HG03469 (cell line): ENCODE measurements at regions not wholly inside any gene's neighbourhood (a gene's known extent, or its start where the extent isn't known, plus 50 kb on each side); places are given as distances from the start of the nearest gene placed in this dataset.
"Not testable (repeated sequence)": the region's sequence is repeated elsewhere in the genome, so short reads cannot be mapped to it uniquely, and the experiment has no call there.

Source experiments
- ATAC-seq: cut with Tn5 transposase; IDR thresholded peaks from one replicate; pipeline ENCODE4 v1.9.1; 2021; ENCODE audit warnings: mild to moderate bottlenecking, moderate library complexity, moderate number of reproducible peaks; ENCODE audit not compliant: unreplicated experiment

DNA sequence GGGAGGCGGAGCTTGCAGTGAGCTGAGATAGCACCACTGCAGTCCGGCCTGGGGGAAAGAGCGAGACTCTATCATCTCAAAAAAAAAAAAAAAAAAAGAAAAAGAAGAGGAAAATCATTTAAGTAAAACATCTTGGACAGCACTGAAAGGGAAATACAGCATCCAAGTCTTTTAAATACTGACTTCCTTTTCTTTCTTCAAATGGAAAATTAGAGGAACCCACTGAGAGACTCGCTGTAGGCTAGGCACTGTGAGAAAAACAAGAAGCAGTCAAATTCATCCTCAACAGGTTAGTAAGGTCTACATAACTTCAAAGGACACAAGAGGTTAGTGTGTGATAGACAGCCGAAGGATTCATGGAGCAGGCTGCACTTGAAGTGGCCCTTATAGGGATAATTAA, 243.7 kb downstream of the BLID start:
- no peak for ATAC-seq

DNA sequence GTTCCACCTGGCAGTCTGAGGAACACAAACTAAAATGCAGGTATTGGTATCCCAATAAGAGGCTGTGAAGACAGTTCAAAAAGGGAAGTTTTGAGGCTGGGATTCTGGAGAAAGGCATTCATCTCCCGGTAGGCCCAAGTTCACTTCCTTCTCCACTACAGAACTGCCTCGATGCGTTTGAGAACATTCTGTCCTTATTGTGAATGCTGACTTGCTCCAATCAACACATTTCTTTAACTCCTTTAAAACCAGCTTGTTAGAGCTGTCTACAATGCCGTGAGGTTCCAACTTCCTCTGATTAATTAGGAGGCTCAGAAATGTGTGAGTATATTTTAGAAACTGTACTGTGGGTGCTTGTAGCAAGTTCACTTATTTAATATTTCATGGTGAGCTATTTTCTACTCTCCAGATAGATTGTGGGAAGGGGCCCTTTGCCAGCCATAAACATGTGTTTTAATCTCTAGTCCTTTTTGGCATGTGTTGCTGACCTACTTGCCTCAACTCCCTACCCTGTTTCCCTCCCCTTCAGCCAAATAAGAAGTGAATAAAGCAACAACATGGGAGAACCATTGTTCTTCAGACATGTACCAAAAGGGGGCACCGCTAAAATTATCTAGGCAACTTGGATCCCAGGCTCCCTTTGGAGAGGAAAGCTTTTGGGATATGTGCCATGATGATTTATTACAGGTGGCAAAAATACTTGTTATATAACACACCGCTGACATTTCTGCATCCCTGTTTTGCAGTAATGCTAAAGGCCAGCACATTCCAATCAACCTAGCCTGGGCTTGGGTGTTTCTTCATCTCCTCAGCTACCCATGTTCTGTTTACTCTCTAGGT, 245.6 kb downstream of the BLID start:
- no peak for ATAC-seq

DNA sequence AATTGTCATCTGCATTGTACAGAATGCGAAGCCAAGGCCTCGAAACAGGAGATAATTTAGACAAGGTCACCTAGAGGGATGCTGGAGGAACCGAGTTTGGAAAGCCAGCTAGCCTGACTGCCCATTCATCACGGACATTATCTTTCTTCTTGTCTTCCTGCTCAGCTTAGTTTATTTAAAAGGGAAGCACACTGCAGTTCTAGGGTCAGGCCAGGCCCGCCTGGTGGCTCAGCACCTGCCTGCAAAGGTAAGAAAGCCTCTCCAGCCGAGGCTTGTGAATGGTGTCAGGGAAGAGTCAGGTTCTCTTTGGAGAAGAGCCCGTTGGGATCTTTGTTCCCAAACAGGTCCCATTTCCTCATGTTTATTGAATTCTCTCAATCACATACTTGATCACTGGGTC, 246.5 kb downstream of the BLID start:
- no peak for ATAC-seq

DNA sequence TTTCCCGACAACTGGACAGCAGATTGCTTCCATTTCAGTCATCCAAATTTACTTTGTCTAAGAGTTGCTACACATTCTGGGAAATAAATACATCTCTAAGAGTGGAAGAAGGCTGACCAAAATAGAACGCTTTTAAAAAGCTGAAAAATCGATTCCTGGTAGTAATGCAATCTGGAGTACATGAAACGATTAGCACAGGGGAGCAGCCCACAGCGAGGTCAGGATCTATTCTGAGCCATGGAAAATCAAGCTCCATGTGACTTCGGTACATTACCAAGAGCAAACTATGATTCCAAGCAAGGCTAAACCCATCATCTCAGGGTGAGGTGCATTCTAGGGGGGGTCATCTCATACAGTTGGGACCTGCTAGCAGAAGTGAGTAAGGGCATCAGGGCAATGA, 249.3 kb downstream of the BLID start:
- ATAC-seq, result no peak

DNA sequence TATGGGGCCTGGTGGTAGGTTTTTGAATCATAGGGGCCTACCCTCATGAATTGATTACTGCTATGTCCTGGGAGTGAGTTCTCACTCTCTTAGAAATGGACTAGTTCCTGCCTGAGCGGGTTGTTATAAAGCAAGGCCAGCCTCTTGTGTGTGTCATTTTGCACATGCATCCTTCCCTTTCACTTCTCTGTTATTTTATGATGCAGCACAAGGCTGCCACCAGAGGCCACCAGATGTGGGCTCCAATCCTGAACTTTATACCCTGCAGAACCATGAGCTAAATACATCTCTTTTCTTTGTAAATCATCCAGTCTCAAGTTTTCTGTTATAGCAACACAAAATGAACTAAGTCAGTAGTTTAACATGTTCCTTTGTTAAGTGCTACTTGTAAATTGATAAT, 251.4 kb downstream of the BLID start:
- no peak for ATAC-seq

DNA sequence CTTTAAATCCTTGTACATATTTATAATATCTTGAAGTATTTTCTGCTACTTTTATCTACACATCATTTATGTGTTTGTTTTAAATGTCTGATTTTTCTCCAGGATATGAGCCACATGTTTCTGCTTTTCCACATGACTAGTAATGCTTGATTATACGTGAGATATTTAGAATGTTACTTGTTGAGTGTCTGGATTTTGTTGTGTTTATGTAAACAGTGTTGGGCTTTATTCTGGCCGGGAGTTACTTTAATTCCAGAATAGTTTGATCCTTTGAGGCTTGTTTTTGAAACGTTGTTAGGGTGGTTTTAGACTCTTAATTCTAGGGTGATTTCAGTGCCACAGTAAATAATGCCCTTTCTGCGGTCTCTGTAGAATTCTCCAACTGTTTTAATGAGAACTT, 252.9 kb downstream of the BLID start:
- ATAC-seq, result no peak

DNA sequence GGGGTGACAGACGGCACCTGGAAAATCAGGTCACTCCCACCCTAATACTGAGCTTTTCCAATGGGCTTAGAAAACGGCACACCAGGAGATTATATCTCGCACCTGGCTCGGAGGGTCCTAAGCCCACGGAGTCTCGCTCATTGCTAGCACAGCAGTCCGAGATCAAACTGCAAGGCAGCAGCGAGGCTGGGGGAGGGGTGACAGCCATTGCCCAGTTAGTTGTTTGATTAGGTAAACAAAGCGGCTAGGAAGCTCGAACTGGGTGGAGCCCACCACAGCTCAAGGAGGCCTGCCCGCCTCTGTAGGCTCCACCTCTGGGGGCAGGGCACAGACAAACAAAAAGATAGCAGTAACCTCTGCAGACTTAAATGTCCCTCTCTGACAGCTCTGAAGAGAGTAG, 260.9 kb downstream of the BLID start:
- not testable (repeated sequence) for ATAC-seq

DNA sequence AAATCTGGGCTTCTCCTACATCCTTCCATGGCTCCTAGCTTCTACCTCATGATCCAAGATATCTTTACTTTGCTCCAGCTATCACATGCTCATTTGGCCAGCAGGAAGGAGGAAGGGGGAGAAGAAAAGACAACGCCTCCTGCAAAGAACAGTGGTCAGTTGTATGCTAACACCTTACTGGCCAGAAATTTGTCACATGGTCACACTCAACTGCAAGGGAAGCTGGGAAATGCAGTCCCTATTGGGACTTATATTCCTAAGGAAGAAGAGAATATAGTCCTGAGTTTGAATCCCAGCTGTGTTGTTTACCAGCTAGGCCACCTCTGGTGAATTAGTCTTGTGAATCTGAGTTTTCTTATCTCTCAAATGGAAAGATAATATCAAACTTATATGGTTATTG, 272.0 kb downstream of the BLID start:
- ATAC-seq, result no peak

DNA sequence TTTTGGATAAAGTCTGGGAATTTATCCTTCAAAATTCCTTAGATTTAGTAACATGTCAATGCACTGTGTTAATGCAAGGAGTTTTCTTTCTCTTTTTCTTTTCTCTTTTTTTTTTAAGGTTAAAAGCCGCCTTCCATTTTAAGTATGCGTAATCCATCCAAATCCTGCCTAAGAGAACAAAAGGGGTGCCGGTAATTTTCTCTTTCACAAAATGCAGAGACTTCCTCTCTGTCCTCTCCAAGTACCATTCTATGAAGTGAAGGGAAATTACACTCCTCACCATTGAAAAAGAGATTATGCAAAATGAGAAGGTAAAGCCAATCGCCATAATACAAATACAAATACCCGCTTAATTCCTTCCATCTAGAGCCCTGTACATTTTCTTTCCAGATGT, 273.8 kb downstream of the BLID start:
- ATAC-seq, result no peak

DNA sequence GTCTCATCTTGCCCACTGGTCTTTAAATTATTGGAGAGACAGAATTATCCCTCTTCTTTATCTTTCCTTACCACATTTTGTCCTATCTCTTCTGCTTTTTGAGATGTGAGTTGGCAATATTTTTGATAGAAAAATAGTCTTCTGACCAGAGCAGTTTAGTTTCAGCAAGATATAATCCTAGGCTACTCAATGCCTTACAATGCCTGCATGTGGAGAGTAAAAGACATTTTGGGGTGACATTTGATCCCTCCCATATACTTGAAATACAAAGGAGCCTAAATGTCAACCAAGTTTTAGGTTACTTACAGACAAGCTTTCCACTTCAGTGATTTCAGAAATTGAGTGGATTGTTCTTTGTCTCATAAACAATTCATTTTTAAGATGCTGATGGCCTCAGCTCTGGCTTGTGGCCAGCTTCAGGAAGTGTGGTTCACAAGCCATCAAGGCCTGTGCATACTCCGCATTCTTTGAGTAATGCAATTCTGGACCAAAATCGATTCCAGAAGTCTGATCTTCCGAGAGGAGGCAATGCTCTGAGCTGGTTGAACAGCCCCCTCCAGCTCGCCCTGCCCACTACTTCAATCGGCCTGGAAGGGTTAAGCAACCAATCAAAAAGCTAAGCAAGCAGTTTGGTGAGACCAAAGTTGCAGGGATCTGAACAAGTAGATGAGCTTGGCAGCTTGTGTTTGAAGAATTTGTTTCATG, 274.4 kb downstream of the BLID start:
- no peak for ATAC-seq

DNA sequence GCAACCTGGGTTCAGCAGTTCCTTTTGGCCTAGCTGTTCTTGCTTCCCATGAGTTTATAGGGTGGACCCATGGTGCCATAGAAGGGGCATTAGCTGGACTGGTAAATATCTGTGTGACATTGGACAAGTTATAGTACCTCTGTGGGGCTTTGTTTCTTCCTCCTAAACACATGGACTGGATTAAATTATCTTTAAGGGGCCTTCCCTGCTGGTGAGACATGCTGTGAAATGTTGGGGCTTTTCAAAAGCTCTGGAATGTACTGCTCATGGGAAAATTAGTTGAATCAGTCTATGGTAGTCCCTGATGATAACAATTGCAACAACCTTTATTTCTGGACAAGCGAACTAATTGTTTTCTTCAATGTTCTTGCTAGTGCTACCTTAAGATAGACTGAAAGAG, 276.2 kb downstream of the BLID start:
- ATAC-seq, result no peak

DNA sequence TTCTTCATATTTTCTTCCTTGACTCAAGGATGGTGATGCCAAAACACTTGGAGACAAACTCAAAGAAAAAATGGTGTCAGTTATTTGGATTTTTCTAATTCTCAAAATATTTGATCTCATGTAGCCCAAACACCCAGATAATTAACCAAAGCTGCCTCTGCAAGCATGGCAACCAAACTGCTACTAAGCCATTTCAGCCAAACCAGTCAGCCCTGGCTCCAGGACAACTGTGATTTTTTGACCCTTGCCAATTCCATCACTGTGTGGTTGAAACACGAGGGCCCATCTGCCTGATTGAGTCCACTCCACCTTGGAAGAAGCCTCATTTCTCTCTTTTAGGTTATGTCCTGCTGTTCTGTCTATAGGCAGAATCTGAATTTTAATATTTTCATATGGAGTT, 277.4 kb downstream of the BLID start:
- no peak for ATAC-seq

DNA sequence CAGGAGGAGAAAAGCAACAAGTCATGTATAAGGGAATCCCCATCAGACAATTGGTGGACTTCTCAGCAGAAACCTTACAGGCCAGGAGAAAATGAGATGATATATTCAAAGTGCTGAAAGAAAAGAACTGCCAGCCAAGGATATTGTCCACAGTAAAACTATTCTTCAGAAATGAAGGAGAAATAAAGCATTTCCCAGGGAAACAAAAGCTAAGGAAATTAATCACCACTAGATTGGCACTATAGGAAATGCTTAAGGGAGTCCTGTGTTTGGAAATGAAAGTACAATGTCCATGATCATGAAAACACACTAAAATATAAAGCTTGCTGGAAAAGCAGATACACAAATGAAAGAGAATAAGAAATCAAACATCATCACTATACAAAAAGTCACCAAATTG, 282.0 kb downstream of the BLID start:
- ATAC-seq, result no peak

DNA sequence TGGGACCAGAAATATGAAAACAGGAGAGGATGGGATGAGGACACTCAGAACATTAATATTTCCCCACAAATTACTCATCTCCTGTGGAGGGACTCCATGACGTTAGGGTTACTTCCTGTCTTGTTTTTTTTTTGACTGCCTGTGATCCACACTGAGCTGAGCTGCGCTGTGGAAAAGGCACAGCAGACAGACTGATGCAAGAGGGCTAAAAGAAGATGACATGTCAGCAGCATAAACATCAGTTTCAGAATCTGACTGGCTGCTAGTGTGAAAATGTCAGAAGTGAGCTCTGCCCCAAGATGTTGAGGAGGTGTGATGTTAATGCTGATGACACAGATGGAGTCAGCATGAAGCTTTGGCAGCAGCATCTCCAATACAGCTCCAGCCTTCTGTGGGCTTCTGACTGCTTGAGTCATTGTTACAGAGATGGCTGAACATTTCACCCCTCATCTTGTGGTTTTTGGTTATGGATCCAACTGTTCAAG, 286.8 kb downstream of the BLID start:
- no peak for ATAC-seq

DNA sequence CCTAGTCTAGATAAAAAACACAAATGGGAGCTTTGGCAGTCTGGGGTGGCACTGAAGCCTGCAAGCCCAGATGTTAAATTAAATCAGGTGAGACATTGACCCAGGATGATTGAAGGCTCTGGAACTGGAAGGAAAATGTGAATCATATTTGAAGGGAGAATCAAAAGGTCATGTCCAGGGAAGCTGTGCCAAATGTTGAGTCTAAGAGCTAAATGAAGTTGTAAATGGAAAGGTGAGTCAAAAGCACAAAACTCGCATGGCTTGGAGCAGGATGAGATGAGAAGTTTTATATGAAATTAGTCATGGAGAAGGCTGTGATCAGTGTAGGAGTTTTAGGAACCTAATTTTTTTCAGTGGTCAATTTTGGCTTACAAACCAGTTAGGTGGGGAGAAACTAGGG, 301.1 kb downstream of the BLID start:
- no peak for ATAC-seq

DNA sequence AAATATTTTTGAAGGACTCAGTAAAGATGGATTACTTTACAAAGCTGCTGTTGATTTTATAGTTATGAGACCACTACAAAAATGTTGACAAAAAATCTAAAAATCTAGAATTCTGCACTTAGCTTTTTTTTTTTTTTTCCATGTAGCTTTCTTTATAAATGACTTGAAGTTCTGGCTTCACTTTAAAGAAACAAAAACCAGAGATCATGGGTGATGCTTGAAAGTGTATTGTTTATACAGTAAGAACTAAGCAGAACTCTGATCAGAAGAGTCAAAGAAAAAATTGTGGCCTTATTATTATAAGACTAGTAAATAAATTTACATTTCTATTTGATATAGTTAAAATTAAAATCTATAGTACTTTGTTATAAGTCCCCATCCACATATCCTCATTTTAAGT, 301.7 kb downstream of the BLID start:
- ATAC-seq, result no peak

DNA sequence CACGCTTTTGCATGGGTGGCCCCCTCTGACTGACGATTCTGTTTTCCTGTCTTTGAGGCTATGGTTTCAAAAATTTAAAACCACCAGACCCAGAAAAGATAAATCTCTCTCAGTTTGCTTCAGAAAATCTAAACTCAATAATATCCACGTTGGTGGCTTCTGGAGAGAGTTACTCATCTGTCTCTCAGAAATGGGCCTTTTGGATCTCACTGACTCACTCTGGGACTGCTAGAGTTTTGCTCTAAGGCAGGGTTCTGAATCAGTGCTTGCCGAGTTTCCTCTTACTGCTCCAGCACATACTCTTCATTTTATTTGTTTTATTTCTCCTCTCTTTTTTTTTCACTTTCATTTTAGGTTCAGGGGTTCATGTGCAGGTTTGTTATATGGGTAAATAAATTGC, 305.7 kb downstream of the BLID start:
- no peak for ATAC-seq

DNA sequence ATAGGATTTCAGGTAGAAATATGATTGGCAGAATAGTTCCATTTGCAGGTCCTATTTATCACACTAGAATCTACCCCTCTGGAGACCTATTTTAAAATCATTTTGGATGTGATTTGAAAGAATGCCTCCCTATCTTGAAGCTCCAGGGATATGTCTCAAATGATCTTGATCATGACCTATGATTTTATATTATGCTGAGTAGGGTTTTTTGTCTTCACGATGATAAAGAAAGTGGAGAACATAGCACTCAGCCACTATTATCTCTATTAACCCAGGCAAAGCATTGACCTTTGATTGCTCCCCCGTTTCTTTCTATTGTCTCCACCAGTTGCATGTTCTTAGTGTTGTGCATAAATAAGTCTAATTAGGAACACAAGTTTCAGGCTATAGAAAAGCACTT, 307.9 kb downstream of the BLID start:
- ATAC-seq, result no peak

DNA sequence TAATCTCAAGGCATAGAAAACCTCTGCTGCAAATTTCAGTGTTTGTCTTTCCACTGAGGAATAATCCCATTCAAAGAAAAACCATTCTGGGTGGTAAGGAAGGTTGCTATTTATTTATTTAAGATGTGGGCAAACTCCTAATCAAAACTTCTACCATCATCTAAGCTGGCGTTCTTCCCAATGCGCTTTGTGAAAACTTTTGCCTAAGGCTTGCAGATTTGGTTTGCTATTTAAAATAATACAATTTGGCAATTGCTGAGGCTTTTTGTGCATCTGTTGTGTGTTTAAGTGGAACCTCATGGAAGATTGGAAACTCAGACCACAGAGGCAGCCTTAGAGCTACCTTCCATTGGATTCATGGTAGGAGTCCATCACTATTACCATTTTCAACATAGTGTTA, 309.0 kb downstream of the BLID start:
- ATAC-seq, result no peak

DNA sequence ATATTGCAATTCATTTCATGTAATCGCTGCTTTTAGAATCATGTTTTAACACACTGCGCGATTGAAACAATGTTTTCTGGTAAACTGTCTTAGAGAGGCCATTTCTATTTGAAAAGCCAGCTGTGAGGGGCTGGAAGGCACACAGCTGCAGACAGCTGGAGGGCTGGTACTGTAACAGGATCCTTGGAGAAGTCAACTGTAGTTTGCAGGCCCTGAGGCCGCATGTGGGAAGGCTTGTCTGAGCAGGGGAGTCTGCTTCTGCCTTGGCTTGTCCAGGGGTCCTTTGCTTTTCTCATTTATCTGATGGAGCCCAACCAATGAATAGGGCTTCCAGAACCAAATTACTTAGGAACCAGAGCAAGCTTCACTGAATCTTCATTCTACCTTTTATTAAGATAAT, 313.5 kb downstream of the BLID start:
- no peak for ATAC-seq

DNA sequence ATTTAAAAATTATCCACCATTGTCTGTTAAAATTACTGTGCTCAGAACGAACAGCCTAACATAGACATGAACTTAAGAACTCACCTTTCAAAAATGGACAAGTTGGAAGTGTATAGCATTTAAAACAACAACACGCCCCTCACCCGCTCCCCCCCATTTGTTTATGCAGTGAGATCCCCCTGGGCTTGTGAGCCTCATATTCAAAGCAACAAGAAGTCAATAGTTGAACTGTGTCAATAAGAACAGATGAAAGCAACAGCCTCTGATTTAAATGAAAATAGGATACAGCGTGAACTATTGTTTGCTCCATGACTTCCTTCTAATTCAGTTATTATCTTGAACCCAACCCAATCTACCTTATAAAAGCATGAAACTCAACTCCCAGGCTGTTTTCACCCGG, 314.2 kb downstream of the BLID start:
- no peak for ATAC-seq

DNA sequence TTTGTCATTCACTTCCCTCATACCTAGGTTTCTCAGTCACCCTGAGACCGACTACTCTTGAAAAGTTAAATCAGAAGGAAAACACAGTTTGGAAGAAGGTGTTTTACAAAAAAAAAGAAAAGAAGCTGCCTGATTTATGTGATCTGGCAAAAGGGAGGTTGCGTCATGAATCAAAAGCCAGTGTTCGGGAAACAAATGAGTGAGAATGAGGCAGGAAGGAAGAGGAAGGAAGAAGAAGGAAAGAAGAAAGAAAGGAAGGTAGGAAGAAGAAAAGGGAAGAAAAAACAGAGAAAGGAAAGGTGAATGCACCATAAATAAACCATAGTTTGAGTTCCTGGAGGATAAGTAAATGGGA, 314.6 kb downstream of the BLID start:
- ATAC-seq, result no peak
